ENCODE measurements at regions not wholly inside any gene's neighbourhood (a gene's known extent, or its start where the extent isn't known, plus 50 kb on each side); places are given as distances from the start of the nearest gene placed in this dataset.

GRCh38 chr2:147428120-147428747 is 416.6 kb upstream of the ACVR2A start:
- no peak for TF ChIP-seq EP300 (IDR thresholded peaks at IDR 0.05)
- no peak for TF ChIP-seq CTCF (IDR thresholded peaks at IDR 0.05)
- TF ChIP-seq POLR2A (IDR thresholded peaks at IDR 0.05) = no peak

Measured in sigmoid colon (tissue), 4 donors.